IPS-20b (cell line): ENCODE measurements at regions not wholly inside any gene's neighbourhood (a gene's known extent, or its start where the extent isn't known, plus 50 kb on each side); places are given as distances from the start of the nearest gene placed in this dataset.

ENCODE experiments used
- H3K27ac ChIP-seq: one replicate; pipeline ENCODE4 v1.5.1; 2013; ENCODE audit warnings: low read length
- H3K27me3 ChIP-seq: 2 replicates; pipeline ENCODE4 v1.6.1; 2013; ENCODE audit warnings: mild to moderate bottlenecking, low read length, inconsistent platforms; ENCODE audit not compliant: insufficient read depth
- H3K36me3 ChIP-seq: 2 replicates; pipeline ENCODE4 v1.6.1; 2013; ENCODE audit warnings: low read depth, mild to moderate bottlenecking, inconsistent platforms, low read length, moderate library complexity; ENCODE audit not compliant: insufficient read depth
- H3K4me1 ChIP-seq: 2 replicates; pipeline ENCODE4 v1.6.1; 2013; ENCODE audit warnings: mild to moderate bottlenecking, control low read depth, inconsistent platforms, low read length, moderate library complexity; ENCODE audit not compliant: insufficient read depth
- H3K4me3 ChIP-seq: 2 replicates; pipeline ENCODE4 v1.5.1; 2013; ENCODE audit warnings: mild to moderate bottlenecking, low read length, inconsistent platforms
- H3K9ac ChIP-seq: 2 replicates; pipeline ENCODE4 v1.6.1; 2013; ENCODE audit warnings: low read depth, mild to moderate bottlenecking, inconsistent platforms, low read length, moderate library complexity
- H3K9me3 ChIP-seq: 2 replicates; pipeline ENCODE4 v1.6.1; 2013; ENCODE audit warnings: mild to moderate bottlenecking, low read depth, low read length, inconsistent platforms; ENCODE audit not compliant: insufficient read depth

DNA sequence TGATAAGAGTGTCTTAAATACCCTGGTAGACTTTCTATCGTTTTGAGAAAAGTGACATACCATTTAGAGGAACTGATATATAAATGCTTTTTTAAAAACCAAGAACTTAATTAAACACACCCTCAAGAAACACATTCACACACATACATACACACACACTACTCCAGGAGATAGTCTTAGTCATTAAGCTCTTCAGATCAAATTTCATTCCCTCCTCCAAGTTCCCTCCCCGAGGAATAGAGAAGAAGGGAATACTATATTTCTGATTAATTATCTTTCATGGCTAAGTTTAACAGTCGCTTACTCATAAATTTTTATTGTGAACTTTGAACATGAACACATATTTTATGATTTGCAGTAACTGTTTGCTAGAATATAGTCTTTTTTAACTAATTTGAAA is 1109.5 kb downstream of the SLITRK1 start:
- Histone ChIP-seq H3K4me3 (no peak overlapping the region), H3K36me3 (no peaks in the 10 kb centered on the region), H3K9me3 (peaks cover 4% of the 10 kb centered on the region; the same call in 1 of the 2 replicates), H3K9ac (no peak overlapping the region), H3K27ac (no peak overlapping the region), H3K27me3 (no peaks in the 10 kb centered on the region), H3K4me1 (no peaks in the 10 kb centered on the region)

DNA sequence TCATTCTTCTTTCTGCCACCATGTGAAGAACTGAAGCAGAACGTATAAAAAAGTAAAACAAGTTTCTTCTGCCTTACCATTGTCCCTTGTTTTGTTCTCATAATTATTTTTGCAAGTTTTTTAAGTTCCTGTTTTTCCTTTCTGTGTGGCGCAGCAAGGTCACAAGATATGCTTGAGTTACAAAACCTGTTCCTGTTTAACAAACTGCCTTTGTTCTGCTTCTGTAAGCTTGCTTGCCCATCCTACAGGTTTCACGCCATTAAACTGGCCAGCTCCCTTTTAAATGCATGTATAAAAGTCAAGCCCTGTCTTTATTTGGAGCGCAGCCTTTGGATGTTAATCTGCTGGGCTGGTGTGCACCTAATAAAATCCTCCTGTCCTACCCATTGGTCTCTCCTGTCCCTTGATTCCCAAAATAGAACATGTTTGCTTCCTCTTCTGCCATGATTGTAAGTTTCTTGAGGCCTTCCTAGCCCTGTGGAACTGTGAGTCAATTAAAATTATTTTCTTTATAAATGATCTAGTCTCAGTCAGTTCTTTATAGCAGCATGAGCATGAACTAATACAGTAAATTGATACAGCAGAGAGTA is 1115.4 kb downstream of the SLITRK1 start:
- no peak overlapping the region for H3K4me3 ChIP-seq
- H3K36me3 ChIP-seq: no peaks in the 10 kb centered on the region
- peaks cover 9% of the 10 kb centered on the region for H3K9me3 ChIP-seq
- H3K4me1 ChIP-seq: no peaks in the 10 kb centered on the region
- H3K9ac ChIP-seq: no peak overlapping the region
- H3K27ac ChIP-seq: no peak overlapping the region
- H3K27me3 ChIP-seq: no peaks in the 10 kb centered on the region

DNA sequence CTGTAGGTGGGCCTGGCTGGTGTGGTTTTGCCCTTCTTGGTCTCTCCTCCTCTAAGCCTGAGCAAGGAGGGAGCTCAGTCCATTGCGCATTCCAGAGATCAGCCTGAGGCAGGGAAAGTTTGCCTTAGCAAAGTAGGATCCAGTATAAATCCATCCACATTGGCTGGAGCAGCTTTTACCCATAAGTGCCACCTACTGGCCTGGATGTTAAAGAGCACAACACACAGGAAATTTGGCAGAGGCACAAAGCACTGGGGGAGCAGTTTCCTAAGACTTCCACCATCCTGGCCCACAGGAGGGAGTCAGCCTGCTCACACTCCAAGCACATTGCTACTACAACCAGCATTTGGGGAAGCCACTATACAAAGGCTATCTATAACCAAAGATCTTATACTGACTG is 1124.2 kb downstream of the SLITRK1 start:
- H3K4me1 ChIP-seq: no peaks in the 10 kb centered on the region
- no peak overlapping the region for H3K9ac ChIP-seq
- H3K27ac ChIP-seq: no peak overlapping the region
- H3K9me3 ChIP-seq: no peaks in the 10 kb centered on the region
- H3K36me3 ChIP-seq: no peaks in the 10 kb centered on the region
- H3K27me3 ChIP-seq: no peaks in the 10 kb centered on the region
- no peak overlapping the region for H3K4me3 ChIP-seq

DNA sequence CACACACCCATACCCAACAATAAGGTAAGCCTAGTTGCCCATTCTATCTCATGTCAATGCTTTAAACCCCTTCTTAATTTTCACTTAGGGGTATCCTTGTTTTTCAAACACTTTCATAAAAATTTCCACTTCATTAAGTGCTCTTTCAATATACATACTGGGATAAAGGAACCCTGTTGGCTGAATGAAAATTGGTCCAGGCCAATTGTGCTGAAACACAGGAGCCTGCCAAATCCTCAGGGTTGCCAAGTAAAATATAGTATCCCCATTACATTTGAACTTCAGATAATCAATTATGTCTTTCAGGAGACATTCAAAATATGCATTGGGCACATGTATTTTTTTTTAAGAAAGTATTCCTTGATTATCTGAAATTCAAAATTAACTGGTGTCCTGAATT is 1131.1 kb downstream of the SLITRK1 start:
- Histone ChIP-seq H3K9me3 (no peaks in the 10 kb centered on the region), H3K36me3 (no peaks in the 10 kb centered on the region), H3K9ac (no peak overlapping the region), H3K27ac (no peak overlapping the region), H3K4me1 (peaks cover 16% of the 10 kb centered on the region; the same call in 1 of the 2 replicates), H3K4me3 (no peak overlapping the region), H3K27me3 (no peaks in the 10 kb centered on the region)

DNA sequence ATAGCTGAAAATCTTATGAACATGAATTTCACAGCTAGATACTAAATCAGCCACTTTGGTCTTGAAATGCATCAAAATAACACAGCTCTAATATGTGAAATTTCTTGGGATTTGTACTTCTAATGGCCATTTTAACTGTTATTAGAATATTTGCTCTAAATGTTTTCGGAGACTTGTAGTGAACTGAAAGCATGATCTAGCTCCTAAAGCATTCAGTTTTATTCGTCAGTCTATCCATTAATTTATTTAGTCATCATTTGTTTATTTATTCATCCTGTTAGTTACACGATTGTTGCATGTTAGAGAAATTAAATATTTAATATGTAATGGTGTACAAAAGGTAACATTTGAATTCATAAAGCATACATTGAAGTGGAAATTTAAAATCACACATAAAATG is 1132.7 kb downstream of the SLITRK1 start:
- Histone ChIP-seq H3K9me3 (no peaks in the 10 kb centered on the region), H3K36me3 (no peaks in the 10 kb centered on the region), H3K4me3 (no peak overlapping the region), H3K4me1 (peaks cover 22% of the 10 kb centered on the region; the same call in 1 of the 2 replicates), H3K9ac (no peak overlapping the region), H3K27ac (no peak overlapping the region), H3K27me3 (no peaks in the 10 kb centered on the region)

DNA sequence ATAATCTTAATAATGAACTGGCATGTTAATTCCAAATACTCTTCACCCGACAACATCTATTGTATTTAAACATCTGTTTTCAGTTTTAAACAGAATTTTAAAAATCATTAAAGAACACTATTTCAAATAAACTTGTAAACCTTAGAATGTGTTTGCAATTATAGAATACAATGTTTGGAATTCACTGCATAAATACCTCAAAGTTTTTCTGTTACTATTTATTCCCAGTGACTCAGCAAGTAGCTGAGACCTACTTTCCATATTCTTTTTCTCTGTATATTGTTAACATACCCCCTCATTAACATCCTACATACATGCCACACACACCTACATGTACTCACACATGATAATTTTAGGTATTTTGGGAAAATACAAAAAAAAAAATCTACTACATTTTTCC is 1134.3 kb downstream of the SLITRK1 start:
- H3K4me3 ChIP-seq: peak overlapping the region; percentile 21
- H3K27me3 ChIP-seq: no peaks in the 10 kb centered on the region
- no peak overlapping the region; the same call in 1 of the 2 replicates for H3K9ac ChIP-seq
- no peaks in the 10 kb centered on the region for H3K9me3 ChIP-seq
- H3K4me1 ChIP-seq: peaks cover 22% of the 10 kb centered on the region; the same call in 1 of the 2 replicates
- no peaks in the 10 kb centered on the region for H3K36me3 ChIP-seq
- H3K27ac ChIP-seq: no peak overlapping the region

DNA sequence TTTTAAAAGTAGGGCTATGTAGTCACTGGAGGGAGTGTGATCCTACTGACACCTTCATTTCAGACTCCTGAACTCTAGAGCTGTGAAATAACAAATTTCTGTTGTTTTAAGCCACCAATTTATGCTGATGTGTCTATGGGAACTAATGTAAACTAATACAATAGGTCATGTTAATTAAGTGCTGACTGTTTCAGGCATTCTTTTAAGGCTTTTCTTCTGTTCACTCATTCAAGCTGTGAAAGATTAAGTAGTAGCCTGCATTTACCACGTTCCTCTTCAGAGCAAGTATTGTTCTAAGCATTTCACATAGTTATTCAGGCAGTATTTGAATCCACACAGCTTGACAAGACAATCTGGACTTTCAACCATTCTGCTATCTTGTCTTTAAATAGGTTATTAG is 1135.0 kb downstream of the SLITRK1 start:
- Histone ChIP-seq H3K4me3 (peak overlapping the region; percentile 21; the same call in 1 of the 2 replicates), H3K27ac (no peak overlapping the region), H3K4me1 (peaks cover 22% of the 10 kb centered on the region; the same call in 1 of the 2 replicates), H3K36me3 (no peaks in the 10 kb centered on the region), H3K9me3 (no peaks in the 10 kb centered on the region), H3K27me3 (no peaks in the 10 kb centered on the region), H3K9ac (no peak overlapping the region)

DNA sequence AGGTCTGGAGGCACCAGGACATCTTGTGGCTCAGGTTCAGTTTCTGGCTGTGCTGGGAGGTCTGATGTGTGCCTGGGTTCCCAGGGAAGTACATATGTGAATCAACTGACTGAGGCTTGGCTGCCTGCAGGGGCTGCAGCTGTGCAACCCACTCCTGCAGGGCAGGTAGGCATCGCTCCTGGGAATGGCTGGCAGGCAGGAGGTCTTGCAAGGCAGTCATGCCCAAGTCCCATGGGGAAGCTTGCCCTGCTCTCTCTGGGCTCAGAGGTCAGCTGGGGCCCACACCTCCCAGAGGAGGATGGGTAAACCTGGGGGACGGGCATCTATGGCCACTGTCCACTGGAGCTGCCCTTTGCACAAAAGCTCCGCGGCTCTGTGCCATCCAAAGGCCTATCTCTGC is 1141.8 kb downstream of the SLITRK1 start:
- H3K27me3 ChIP-seq: no peaks in the 10 kb centered on the region
- H3K4me3 ChIP-seq: no peak overlapping the region
- no peaks in the 10 kb centered on the region for H3K36me3 ChIP-seq
- no peak overlapping the region for H3K9ac ChIP-seq
- no peak overlapping the region for H3K27ac ChIP-seq
- no peaks in the 10 kb centered on the region; the same call in 1 of the 2 replicates for H3K4me1 ChIP-seq
- peaks cover 4% of the 10 kb centered on the region; the same call in 1 of the 2 replicates for H3K9me3 ChIP-seq

DNA sequence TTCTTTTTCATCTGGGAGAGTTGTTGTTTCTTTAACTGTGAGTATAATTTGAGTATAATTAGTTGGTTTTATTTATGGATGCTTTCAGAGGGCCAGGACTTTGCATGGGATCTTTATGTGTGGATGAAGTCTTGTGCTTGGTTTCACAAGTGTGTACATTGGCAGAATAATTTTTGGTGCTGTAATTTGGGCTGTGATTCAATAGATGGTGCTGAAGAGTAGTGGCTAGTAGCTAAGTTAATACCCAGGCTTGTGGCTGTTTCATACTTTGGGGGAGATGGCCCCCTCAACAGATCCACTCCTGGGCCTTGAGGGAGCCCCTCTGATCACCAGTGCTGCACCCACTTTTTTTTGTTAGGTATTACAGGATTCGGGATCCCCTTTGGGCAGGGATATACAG is 1142.4 kb downstream of the SLITRK1 start:
- no peaks in the 10 kb centered on the region for H3K27me3 ChIP-seq
- peaks cover 4% of the 10 kb centered on the region; the same call in 1 of the 2 replicates for H3K9me3 ChIP-seq
- H3K27ac ChIP-seq: no peak overlapping the region
- H3K9ac ChIP-seq: no peak overlapping the region
- no peak overlapping the region for H3K4me3 ChIP-seq
- no peaks in the 10 kb centered on the region for H3K4me1 ChIP-seq
- H3K36me3 ChIP-seq: no peaks in the 10 kb centered on the region

DNA sequence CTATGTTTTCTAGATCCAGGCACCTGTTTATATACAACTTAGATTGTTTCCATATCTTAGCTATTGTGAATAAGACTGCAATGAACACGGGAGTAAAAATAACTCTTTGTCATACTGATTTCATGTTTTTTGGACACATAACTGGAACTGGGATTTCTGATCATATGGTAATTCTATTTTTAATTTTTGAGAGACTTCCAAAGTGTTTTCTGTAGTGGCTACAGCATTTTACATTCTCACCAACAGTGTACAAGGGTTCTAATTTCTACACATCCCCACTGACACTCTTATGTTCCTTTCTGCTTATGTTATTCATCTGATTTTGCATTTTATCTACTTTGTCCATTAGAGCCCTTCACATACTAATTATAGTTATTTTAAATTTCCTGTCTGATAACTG is 1152.9 kb downstream of the SLITRK1 start:
- Histone ChIP-seq H3K36me3 (no peaks in the 10 kb centered on the region), H3K9ac (no peak overlapping the region), H3K27me3 (no peaks in the 10 kb centered on the region), H3K4me3 (no peak overlapping the region), H3K4me1 (no peaks in the 10 kb centered on the region), H3K9me3 (no peaks in the 10 kb centered on the region), H3K27ac (no peak overlapping the region)

DNA sequence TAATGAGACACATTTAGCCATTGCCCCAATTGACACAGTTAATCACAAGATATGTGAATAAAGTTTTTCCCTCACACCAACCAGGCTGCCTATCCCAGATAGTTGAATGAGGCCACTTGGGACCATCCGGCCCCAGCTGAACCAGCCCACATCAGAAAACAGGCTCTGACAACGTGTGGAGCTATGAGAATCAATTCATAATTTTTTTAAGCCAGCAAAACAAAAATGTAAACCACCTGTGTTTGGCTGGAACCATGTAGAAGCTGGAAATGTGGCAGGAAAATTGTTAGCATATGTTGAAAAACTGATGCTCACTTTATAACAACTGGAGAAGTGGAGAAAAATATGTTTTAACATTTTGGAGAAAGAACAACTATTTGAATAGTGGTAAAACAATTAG is 1161.3 kb downstream of the SLITRK1 start:
- Histone ChIP-seq H3K9me3 (no peaks in the 10 kb centered on the region), H3K4me1 (no peaks in the 10 kb centered on the region), H3K4me3 (no peak overlapping the region), H3K36me3 (no peaks in the 10 kb centered on the region), H3K27ac (no peak overlapping the region), H3K9ac (no peak overlapping the region), H3K27me3 (no peaks in the 10 kb centered on the region)

DNA sequence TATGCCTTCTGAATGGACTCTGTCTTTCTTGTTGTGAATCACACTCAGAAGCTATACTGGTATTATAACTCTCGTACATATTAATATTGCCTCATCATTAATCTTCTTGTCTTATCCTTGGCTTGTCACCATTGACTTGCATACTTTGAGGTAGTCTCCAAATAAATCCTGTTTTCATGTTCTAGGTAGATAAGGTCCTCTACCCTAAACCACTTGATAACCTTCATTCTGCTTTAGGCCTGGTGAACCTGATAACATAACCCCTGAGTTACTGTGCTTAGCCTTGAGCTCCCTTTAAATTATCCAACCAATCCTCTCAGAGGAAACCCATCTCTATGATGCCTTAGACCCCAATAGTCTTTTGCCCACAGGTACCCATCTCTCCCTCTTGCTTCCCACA is 1162.3 kb downstream of the SLITRK1 start:
- H3K4me3 ChIP-seq: no peak overlapping the region
- no peaks in the 10 kb centered on the region for H3K27me3 ChIP-seq
- H3K27ac ChIP-seq: no peak overlapping the region
- H3K4me1 ChIP-seq: no peaks in the 10 kb centered on the region
- H3K9me3 ChIP-seq: no peaks in the 10 kb centered on the region
- no peak overlapping the region for H3K9ac ChIP-seq
- no peaks in the 10 kb centered on the region for H3K36me3 ChIP-seq
